ENCODE measurements at regions not wholly inside any gene's neighbourhood (a gene's known extent, or its start where the extent isn't known, plus 50 kb on each side); places are given as distances from the start of the nearest gene placed in this dataset.

GRCh38 chr15:66622591-66623022 lies 56.8 kb upstream of the LCTL start:
- TF ChIP-seq, protein P1, sequence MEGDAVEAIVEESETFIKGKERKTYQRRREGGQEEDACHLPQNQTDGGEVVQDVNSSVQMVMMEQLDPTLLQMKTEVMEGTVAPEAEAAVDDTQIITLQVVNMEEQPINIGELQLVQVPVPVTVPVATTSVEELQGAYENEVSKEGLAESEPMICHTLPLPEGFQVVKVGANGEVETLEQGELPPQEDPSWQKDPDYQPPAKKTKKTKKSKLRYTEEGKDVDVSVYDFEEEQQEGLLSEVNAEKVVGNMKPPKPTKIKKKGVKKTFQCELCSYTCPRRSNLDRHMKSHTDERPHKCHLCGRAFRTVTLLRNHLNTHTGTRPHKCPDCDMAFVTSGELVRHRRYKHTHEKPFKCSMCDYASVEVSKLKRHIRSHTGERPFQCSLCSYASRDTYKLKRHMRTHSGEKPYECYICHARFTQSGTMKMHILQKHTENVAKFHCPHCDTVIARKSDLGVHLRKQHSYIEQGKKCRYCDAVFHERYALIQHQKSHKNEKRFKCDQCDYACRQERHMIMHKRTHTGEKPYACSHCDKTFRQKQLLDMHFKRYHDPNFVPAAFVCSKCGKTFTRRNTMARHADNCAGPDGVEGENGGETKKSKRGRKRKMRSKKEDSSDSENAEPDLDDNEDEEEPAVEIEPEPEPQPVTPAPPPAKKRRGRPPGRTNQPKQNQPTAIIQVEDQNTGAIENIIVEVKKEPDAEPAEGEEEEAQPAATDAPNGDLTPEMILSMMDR (IDR thresholded peaks at IDR 0.05), result no peak
- TF ChIP-seq POLR2A (IDR thresholded peaks at IDR 0.05) (no peak), EP300 (IDR thresholded peaks at IDR 0.05) (no peak)
